ENCODE measurements at regions not wholly inside any gene's neighbourhood (a gene's known extent, or its start where the extent isn't known, plus 50 kb on each side); places are given as distances from the start of the nearest gene placed in this dataset.

DNA sequence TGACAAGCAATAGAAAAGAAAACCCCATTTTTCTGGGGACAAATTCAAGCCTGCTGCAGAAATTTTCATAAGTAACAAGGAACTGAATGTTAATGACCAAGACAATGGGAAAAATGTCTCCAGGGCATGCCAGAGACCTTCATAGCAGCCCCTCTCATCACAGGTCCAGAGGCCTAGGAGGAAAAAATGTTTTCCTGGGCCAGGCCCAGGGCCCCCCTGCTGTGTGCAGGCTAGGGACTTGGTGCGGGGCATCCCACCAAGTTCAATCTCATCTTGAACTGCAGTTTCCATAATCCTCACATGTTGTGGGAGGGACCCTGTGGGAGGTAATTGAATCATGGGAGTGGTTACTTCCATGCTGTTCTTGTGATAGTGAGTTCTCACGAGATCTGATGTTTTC is 211.5 kb upstream of the GRIA3 start:
- TF ChIP-seq POLR2A (IDR thresholded peaks at IDR 0.05; ENCODE audit: low read depth, low read length) (no peak), POLR2AphosphoS5 (IDR thresholded peaks at IDR 0.05; ENCODE audit: low read depth, low read length) (no peak)
